Activated T-helper 17 cell treated with anti-CD3 and anti-CD28 coated beads, Interleukin-2, amount 50 U/mL, for 72 hours (primary cell): ENCODE measurements at regions not wholly inside any gene's neighbourhood (a gene's known extent, or its start where the extent isn't known, plus 50 kb on each side); places are given as distances from the start of the nearest gene placed in this dataset.
"Not testable (repeated sequence)": the region's sequence is repeated elsewhere in the genome, so short reads cannot be mapped to it uniquely, and the experiment has no call there.

Experiments used
- ATAC-seq: fragments of 150-1000 bp; cut with Tn5 transposase; replicated peaks from 2 replicates; pipeline ENCODE4 v1.10.0; 2021; ENCODE audit warnings: mild to moderate bottlenecking, moderate library complexity
- H3K27ac Mint-ChIP-seq: one replicate; pipeline ENCODE4 v1.8.0; 2022; ENCODE audit warnings: mixed read lengths
- H3K27me3 Mint-ChIP-seq: one replicate; pipeline ENCODE4 v1.8.0; 2022; ENCODE audit warnings: mixed read lengths
- H3K36me3 Mint-ChIP-seq: one replicate; pipeline ENCODE4 v1.8.0; 2022; ENCODE audit warnings: low read depth, mild to moderate bottlenecking, mixed read lengths
- H3K4me1 Mint-ChIP-seq: one replicate; pipeline ENCODE4 v1.8.0; 2022; ENCODE audit warnings: mixed read lengths
- H3K4me3 Mint-ChIP-seq: one replicate; pipeline ENCODE4 v1.8.0; 2022; ENCODE audit warnings: mild to moderate bottlenecking, mixed read lengths
- H3K9me3 Mint-ChIP-seq: one replicate; pipeline ENCODE4 v1.8.0; 2022; ENCODE audit warnings: mixed read lengths

- H3K27me3 Mint-ChIP-seq = no peaks in the 10 kb centered on the region
- no peaks in the 10 kb centered on the region for H3K9me3 Mint-ChIP-seq
- H3K4me3 Mint-ChIP-seq = no peak overlapping the region
- no peak overlapping the region for H3K27ac Mint-ChIP-seq
- H3K4me1 Mint-ChIP-seq = no peaks in the 10 kb centered on the region
- H3K36me3 Mint-ChIP-seq = no peaks in the 10 kb centered on the region
- ATAC-seq = no peak
Observed at GRCh38 chr5:152140347-152140746, 215.7 kb upstream of the GLRA1 start.

GRCh38 chr5:152137063-152137462 is 212.4 kb upstream of the GLRA1 start:
- no peaks in the 10 kb centered on the region for H3K27me3 Mint-ChIP-seq
- H3K9me3 Mint-ChIP-seq = no peaks in the 10 kb centered on the region
- H3K27ac Mint-ChIP-seq = no peak overlapping the region
- H3K4me3 Mint-ChIP-seq = no peak overlapping the region
- no peak for ATAC-seq
- H3K36me3 Mint-ChIP-seq = no peaks in the 10 kb centered on the region
- no peaks in the 10 kb centered on the region for H3K4me1 Mint-ChIP-seq

DNA sequence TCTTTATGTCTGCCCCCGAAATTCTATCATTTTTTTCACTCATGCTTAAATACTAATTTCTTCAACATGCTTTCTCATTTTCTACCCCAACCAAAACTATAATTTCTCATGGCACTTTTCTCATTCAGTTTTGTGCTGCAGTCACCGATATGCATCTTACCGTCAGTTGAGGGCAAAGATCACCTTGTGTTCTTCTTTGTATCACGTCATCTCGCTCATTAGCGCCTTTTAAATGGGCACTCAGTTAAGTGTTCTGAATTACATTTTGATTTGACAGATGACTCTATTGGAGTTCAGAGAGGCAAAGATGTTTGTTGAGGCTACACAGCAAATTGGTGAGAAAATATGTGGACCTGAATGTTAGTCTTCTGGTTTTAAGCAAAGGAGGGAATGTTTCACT is 211.7 kb upstream of the GLRA1 start:
- Mint-ChIP-seq H3K36me3 (no peaks in the 10 kb centered on the region), H3K4me3 (no peak overlapping the region), H3K27me3 (no peaks in the 10 kb centered on the region), H3K27ac (no peak overlapping the region), H3K4me1 (no peaks in the 10 kb centered on the region), H3K9me3 (no peaks in the 10 kb centered on the region)
- ATAC-seq = no peak

GRCh38 chr5:152135827-152136226 is 211.2 kb upstream of the GLRA1 start:
- no peak overlapping the region for H3K4me3 Mint-ChIP-seq
- H3K27ac Mint-ChIP-seq = no peak overlapping the region
- no peaks in the 10 kb centered on the region for H3K36me3 Mint-ChIP-seq
- no peaks in the 10 kb centered on the region for H3K9me3 Mint-ChIP-seq
- no peak for ATAC-seq
- H3K27me3 Mint-ChIP-seq = no peaks in the 10 kb centered on the region
- H3K4me1 Mint-ChIP-seq = no peaks in the 10 kb centered on the region

DNA sequence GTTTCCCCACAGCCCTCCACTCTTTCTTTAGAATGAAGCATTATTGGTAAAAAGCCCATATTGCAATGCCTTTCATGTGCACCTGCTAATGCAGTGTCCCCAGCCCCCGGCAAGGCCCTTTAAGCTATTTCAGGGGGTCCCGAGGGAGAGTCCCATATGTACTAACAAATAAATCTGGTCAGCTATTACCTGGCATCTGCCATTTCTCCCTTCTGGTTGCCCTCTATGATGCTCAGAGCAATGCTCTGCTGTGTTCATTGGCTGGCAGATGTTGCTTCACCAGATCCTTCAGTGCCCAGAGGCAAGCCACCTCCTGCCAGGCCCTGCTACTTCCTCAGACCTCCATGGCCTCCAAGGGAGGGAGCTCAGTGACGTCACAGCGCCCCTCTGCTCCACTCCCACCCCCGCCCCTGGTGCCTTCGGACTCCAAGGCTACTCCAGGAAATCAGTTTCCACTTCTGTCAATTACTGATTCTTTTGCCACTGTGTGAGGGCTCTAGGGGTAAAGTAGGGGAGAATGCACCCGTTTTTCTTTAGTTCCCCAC is 201.1 kb upstream of the GLRA1 start:
- Mint-ChIP-seq H3K27me3 (no peaks in the 10 kb centered on the region), H3K4me1 (no peaks in the 10 kb centered on the region), H3K27ac (no peak overlapping the region), H3K36me3 (no peaks in the 10 kb centered on the region), H3K9me3 (no peaks in the 10 kb centered on the region), H3K4me3 (no peak overlapping the region)
- no peak for ATAC-seq

GRCh38 chr5:152124409-152125041 is 199.9 kb upstream of the GLRA1 start:
- no peak overlapping the region for H3K27ac Mint-ChIP-seq
- no peaks in the 10 kb centered on the region for H3K9me3 Mint-ChIP-seq
- ATAC-seq = no peak
- no peak overlapping the region for H3K4me3 Mint-ChIP-seq
- no peaks in the 10 kb centered on the region for H3K36me3 Mint-ChIP-seq
- no peaks in the 10 kb centered on the region for H3K4me1 Mint-ChIP-seq
- no peaks in the 10 kb centered on the region for H3K27me3 Mint-ChIP-seq

- Mint-ChIP-seq H3K9me3 (no peaks in the 10 kb centered on the region), H3K4me3 (no peak overlapping the region), H3K4me1 (no peaks in the 10 kb centered on the region), H3K36me3 (no peaks in the 10 kb centered on the region), H3K27ac (no peak overlapping the region), H3K27me3 (peaks cover 9% of the 10 kb centered on the region)
- ATAC-seq = no peak
Observed at GRCh38 chr5:152118676-152119470, 194.2 kb upstream of the GLRA1 start.

DNA sequence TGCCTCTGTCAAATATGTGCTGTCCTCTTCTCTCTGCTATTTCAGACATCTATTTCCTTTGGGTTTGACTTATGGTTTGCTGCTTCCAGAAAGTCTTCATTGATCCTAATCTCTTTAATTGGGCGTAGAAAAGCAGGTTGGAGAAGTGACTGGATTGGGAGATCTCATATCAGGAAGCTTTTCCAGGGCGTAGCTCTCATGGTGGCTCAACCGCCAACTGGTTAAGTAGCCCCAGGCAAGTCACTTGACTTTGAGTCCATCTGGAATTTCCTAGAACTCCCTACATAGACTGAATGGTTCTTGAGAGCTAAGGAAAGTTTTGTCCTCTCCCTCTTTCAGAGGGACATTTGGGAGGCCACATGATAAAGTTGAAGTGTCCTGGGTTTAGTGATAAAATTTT is 192.3 kb upstream of the GLRA1 start:
- no peak for ATAC-seq
- H3K4me3 Mint-ChIP-seq = no peak overlapping the region
- H3K9me3 Mint-ChIP-seq = no peaks in the 10 kb centered on the region
- no peaks in the 10 kb centered on the region for H3K36me3 Mint-ChIP-seq
- H3K27ac Mint-ChIP-seq = no peak overlapping the region
- peaks cover 9% of the 10 kb centered on the region for H3K27me3 Mint-ChIP-seq
- no peaks in the 10 kb centered on the region for H3K4me1 Mint-ChIP-seq

DNA sequence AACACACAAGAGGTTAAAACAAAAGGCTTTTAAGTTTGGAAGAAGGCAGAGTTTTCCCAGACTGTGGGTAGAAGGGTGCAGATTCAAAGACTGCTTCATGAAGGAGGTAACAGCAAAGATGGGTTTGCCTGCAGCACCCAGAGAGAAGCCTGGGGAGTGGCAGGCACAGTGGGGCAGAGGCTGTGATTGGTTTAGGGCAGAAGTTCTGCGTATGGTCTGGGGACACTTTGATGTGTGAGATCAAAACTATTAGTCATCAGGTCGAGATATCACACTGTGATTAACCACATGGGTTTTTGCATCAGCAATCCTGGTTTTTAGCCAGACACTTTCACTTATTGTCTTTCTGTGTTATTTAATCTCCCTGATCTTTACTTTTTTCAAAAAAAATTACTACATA is 188.8 kb upstream of the GLRA1 start:
- no peak overlapping the region for H3K4me3 Mint-ChIP-seq
- H3K4me1 Mint-ChIP-seq = no peaks in the 10 kb centered on the region
- peaks cover 22% of the 10 kb centered on the region for H3K27me3 Mint-ChIP-seq
- H3K9me3 Mint-ChIP-seq = peaks cover 3% of the 10 kb centered on the region
- no peaks in the 10 kb centered on the region for H3K36me3 Mint-ChIP-seq
- peak; percentile 100 for ATAC-seq
- H3K27ac Mint-ChIP-seq = no peak overlapping the region

DNA sequence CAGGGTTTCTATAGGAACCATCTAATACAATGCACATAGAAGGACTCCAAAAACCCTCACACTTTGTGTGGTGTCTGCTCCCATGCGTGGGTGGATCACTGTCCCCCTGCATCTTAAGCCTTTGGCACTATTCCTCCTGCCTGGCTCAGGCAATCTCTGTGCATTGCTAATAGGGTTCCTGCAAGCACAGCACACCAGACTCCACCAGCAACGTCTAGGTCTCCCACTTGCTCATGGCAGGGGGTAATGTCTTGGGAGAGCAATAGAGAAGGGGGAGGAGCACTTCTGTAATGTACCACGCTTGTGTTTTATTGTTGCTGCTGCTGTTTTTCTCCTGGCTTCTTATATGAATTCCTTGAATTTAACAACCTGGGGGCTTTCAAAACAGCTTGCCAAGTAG is 182.6 kb upstream of the GLRA1 start:
- peaks cover 13% of the 10 kb centered on the region for H3K27me3 Mint-ChIP-seq
- no peaks in the 10 kb centered on the region for H3K36me3 Mint-ChIP-seq
- no peak for ATAC-seq
- peaks cover 8% of the 10 kb centered on the region for H3K9me3 Mint-ChIP-seq
- H3K4me3 Mint-ChIP-seq = no peak overlapping the region
- no peaks in the 10 kb centered on the region for H3K4me1 Mint-ChIP-seq
- no peak overlapping the region for H3K27ac Mint-ChIP-seq

DNA sequence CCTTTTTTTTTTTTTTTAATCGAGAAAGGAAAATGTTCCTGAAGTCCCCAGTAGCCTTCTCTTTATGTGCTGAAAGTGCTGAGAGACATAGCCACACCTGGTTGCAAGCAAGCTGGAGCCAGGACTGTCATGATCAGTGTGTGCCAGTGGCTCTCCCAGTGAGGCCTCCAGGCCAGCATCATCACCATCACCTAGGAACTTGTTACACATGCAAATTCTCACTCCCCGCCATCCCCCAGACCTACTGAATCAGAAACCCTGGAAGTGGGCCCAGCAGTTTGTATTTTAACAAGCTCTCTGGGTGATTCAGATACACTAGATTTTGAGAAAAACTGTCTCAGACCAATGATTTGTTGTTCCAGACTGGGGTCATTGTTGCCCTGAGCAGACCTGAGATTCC is 181.9 kb upstream of the GLRA1 start:
- peaks cover 8% of the 10 kb centered on the region for H3K9me3 Mint-ChIP-seq
- ATAC-seq = no peak
- H3K4me3 Mint-ChIP-seq = no peak overlapping the region
- H3K4me1 Mint-ChIP-seq = no peaks in the 10 kb centered on the region
- no peaks in the 10 kb centered on the region for H3K36me3 Mint-ChIP-seq
- H3K27me3 Mint-ChIP-seq = peaks cover 13% of the 10 kb centered on the region
- H3K27ac Mint-ChIP-seq = no peak overlapping the region

DNA sequence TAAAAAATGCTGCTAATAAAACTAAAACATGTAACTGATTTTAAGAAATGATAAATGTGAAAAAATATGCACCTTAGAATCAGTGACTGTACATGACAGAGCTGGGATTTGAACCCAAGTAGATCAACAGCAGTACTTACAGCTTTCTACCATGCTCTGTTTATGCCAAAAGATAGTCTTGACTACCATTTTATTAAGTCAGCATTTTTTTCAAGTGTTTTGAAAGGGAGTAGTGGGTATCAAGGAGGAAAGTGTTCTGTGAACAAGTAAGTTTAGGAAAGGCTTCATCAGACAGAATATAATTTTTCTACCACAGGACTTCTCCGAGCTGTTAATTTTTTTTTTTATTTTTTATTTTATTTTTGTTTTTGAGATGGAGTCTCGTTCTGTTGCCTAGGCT is 180.4 kb upstream of the GLRA1 start:
- no peaks in the 10 kb centered on the region for H3K36me3 Mint-ChIP-seq
- H3K4me1 Mint-ChIP-seq = no peaks in the 10 kb centered on the region
- H3K27me3 Mint-ChIP-seq = peaks cover 7% of the 10 kb centered on the region
- H3K27ac Mint-ChIP-seq = no peak overlapping the region
- H3K4me3 Mint-ChIP-seq = no peak overlapping the region
- H3K9me3 Mint-ChIP-seq = peaks cover 5% of the 10 kb centered on the region
- no peak for ATAC-seq

- Mint-ChIP-seq H3K27me3 (peaks cover 5% of the 10 kb centered on the region), H3K27ac (no peak overlapping the region)
Observed at GRCh38 chr5:152104211-152104610, 179.6 kb upstream of the GLRA1 start.

GRCh38 chr5:152102908-152103307 is 178.3 kb upstream of the GLRA1 start:
- peak; percentile 55 for ATAC-seq
- H3K9me3 Mint-ChIP-seq, H3K4me1 Mint-ChIP-seq, H3K27me3 Mint-ChIP-seq, H3K27ac Mint-ChIP-seq, H3K36me3 Mint-ChIP-seq, H3K4me3 Mint-ChIP-seq: not testable (repeated sequence)

More at GRCh38 chr5:152104211-152104610, 179.6 kb upstream of the GLRA1 start:
- ATAC-seq = no peak
- Mint-ChIP-seq H3K9me3 (peaks cover 5% of the 10 kb centered on the region), H3K36me3 (no peaks in the 10 kb centered on the region), H3K4me1 (no peaks in the 10 kb centered on the region), H3K4me3 (no peak overlapping the region)

GRCh38 chr5:152102057-152102456 is 177.4 kb upstream of the GLRA1 start:
- H3K9me3 Mint-ChIP-seq = peaks cover 5% of the 10 kb centered on the region
- H3K4me1 Mint-ChIP-seq = peaks cover 3% of the 10 kb centered on the region
- ATAC-seq = no peak
- H3K27me3 Mint-ChIP-seq = no peaks in the 10 kb centered on the region
- no peak overlapping the region for H3K27ac Mint-ChIP-seq
- no peaks in the 10 kb centered on the region for H3K36me3 Mint-ChIP-seq
- no peak overlapping the region for H3K4me3 Mint-ChIP-seq
